ENCODE measurements at regions not wholly inside any gene's neighbourhood (a gene's known extent, or its start where the extent isn't known, plus 50 kb on each side); places are given as distances from the start of the nearest gene placed in this dataset.
"Not testable (repeated sequence)": the region's sequence is repeated elsewhere in the genome, so short reads cannot be mapped to it uniquely, and the experiment has no call there.

DNA sequence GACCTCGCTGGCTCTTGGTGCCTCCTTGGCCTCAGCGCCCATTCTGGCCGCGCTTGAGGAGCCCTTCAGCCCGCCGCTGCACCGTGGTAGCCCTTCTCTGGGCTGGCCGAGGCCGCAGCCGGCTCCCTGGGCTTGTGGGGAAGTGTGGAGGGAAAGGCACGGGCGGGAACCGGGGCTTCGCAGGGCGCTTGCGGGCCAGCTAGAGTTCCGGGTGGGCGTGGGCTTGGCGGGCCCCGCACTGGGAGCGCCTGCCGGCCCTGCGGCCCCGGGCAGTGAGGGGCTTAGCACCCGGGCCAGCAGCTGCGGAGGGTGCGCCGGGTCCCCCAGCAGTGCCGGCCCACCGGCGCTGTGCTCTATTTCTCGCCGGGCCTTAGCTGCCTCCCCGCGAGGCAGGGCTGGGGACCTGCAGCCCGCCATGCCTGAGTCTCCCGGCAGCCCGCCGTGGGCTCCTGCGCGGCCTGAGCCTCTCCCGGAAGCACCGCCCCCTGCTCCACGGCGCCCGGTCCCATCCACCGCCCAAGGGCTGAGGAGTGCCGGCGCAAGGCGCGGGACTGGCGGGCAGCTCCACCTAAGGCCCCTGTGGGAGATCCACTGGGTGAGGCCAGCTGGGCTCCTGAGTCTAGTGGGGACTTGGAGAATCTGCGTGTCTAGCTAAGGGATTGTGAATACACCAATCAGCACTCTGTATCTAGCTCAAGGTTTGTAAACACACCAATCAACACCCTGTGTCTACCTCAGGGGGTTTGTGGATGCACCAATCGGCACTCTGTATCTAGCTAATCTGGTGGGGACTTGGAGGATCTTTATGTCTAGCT lies 141.1 kb downstream of the SLCO4C1 start:
- DNase-seq = not testable (repeated sequence)

- no peak for DNase-seq
These were observed 141.8 kb downstream of the SLCO4C1 start for GRCh38 chr5:102154291-102154690.

DNA sequence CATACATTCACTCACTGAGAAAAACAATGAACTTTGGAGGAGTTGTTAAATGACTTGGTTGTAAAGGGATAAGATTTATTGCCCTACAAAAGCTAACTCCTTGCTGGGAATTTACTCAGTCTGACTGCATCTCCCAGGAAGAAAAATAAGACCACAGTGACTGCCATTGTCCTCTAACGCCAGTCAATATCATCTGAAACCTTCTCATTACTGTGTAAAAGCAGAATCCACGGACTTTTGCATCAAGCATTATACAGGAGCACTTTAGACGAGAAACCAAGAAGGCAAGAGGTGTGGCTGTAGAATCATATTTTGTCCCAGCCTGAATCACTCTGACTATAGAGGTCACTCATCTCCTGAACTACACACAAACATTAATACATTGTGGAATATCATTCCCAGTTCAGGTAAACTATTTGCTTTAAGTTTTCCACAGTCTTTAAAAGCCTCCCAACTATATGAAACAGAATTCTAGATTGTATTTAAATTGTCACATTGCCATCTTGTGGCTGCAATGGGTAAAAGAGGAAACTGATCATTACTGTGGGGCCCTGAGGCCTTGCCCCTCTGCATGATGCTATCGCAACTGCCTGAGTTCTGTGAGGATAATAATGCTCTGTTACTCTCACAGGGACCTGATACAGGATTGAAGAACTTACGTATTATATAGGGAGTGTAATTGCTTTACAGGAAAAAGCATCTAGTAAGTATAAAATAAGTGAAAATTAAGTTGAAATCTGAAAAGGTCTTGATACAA lies 142.9 kb downstream of the SLCO4C1 start:
- no peak for DNase-seq

DNA sequence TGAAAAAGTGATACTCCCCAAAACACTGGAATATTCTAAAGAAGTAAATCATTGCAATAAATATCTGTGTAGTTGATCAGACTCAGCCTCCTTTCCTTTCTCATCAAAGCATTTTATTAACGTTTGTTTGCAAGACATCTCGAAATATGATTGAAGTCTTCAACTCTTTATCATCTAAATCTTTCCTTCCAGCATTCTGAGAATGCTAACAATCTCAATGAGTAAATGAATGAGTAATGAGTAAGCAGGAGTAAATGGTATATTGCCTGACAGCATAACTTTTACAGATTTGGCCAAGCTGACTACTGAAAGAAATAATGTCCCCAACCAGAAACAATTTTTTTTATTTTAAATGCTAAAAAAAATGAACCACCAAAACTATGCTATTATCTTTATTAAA lies 157.1 kb downstream of the SLCO4C1 start:
- no peak for DNase-seq

- no peak for DNase-seq
These were observed 157.8 kb downstream of the SLCO4C1 start for GRCh38 chr5:102138243-102138653.

DNA sequence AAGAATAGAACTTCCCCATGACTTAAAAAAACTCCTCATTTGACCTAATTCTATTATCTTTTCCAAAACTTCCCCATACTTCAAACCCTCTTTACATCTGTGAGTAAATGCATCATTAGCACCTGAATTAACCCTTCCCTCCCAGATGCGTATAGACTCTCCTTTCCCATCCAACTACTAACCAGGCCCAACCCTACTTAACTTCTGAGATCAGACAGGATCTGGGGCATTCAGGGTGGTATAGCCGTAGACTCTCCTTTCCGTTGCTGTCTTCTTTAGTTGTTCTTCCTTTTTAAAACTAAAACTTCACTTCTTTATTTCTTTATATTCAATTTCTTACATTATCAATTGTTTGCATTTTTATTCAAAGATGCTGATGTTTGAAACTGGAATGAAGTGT lies 165.2 kb downstream of the SLCO4C1 start:
- no peak for DNase-seq

GRCh38 chr5:102130386-102130785 lies 165.7 kb downstream of the SLCO4C1 start:
- no peak for DNase-seq

DNA sequence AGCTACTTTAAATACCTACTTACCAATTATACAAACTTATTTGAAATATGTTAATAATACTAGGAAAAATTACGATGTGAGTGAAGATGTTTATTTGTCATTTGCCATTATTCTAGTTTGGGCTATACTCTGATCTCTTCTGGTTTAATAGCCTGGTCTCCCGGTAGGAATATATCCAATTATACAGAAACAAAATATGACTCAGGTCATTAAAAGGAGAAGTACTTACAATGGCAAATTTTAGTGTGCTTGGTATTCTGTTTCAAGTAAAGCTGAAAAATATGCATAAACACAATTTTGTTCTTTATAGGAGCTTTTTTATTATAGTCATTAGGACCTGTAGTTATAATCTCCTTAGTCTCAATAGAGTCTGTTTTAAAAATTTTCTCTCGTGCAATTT lies 176.8 kb downstream of the SLCO4C1 start:
- DNase-seq = no peak

GRCh38 chr5:102115736-102116135 lies 180.3 kb downstream of the SLCO4C1 start:
- no peak for DNase-seq

DNA sequence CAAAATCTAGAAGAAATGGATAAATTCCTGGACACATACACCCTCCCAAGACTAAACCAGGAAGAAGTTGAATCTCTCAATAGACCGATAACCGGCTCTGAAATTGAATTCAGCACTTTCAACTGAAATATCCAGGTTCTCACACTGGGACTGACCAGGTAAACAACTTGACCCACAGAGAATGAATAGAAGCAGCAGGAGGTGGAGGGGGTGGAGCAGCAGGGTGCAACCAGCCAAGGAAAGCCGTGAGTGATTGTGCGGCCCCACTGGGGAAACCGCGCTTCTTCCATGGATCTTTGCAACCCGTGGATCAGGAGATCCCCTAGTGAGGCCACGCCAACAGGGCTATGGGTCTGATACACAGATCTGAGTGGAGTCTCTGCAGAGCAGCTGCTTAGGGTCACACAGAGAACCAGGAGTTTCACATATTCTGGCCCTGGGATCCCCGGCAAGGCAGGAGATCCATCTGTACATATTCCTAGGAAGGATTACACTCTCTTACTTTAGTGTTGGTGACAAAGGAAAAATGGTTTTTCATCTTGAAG lies 181.5 kb downstream of the SLCO4C1 start:
- no peak for DNase-seq

DNA sequence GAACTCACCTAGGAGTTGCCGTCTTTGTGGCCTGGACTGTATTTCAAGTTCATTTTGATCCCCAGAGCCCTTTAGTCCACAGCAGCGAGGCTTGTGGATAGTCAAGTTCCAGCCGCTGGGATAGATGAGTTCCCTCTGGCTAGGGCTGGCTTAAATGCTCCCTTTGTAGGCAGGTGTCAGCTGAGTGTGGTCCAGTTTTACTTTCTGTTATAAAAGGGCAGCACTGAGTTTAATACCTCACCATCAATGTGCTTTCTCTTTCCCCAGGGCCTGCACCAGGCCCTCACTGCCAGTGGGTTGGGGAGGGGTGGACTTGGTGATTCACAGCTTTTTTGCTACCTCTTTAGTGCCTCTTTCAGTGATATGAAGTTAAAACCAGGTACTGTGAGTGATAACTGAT lies 188.2 kb downstream of the SLCO4C1 start:
- no peak for DNase-seq

DNA sequence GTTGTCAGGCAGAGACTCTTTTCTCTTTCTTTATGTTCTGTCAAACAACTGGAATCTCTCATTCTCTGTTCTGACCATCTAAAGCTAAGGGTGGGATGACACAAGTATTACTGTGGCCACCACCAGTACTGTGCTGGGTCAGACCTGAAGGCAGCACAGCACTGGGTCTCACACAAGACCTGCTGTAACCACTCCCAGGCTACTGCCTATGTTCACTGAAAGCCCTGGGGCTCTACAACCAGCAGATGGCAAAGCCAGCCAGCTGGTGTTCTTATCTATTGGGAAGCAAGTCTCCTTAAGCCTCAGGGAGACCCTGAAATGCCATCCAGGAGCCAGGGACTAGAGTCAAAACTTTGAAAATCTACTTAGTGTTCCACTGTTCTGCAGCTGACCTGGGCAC lies 189.5 kb downstream of the SLCO4C1 start:
- no peak for DNase-seq

DNA sequence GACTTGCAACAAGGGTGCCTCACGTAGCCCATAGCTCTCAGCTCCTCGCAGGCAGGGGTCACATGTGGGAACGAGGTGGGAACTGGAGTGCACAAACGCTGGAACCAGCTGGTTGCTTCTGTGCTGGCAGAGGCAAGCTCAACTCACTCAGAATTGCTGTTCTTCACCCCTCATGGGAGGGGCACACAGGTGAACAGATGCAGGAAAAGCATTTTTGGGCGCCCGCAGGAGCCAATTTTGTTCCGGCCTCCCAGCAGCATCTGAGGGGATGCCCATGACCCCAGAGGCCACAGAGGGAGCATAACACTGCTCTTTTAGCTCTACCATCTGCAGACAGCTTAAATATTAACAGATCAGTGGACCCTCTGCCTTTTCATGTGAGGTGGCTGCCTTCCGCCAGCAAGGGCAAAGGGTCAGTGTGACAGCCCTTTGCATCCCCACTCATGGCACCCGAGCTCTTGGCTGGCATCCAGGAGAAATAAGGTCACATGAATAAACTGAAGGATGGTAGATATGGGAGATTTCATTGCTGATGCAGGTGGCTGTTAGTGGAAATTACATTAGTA lies 196.2 kb downstream of the SLCO4C1 start:
- no peak for DNase-seq

GRCh38 chr5:102099083-102099482 lies 197.0 kb downstream of the SLCO4C1 start:
- not testable (repeated sequence) for DNase-seq

DNA sequence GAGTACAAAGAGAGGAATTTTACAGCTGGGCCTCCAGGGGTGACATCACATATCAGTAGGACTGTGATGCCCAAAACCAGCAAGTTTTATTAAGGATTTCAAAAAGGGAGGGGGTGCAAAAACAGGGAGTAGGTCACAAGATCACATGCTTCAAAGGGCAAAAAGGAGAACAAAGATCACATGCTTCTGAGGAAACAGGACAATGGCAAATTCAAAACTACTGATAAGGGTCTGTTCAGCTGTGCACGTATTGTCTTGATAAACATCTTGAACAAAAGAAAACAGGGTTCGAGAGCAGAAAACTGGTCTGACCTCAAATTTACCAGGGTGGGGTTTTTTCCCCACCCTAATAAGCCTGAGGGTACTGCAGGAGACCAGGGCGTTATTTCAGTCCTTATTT lies 197.5 kb downstream of the SLCO4C1 start:
- DNase-seq = not testable (repeated sequence)

- DNase-seq = no peak
These were observed 205.3 kb downstream of the SLCO4C1 start for GRCh38 chr5:102090770-102091169.

DNA sequence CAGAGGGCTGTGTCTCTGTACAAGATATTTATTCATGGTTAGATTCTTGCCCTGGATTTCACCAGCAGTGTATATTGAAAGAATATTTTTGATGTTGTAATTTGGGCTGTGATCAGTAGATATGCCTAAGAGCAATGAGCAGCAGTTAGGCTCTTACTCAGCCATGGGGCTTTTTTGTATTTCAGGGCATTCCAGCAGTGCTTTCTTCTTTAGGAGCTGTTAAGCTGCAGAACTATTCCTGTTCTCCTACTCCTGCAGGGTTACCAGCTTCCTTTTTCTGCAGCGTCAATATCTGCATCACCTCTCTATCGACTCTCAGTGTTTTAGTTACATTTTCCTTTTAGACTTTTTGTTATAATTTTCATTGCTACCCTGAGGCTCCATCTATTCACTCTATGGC lies 206.2 kb downstream of the SLCO4C1 start:
- DNase-seq = no peak

GRCh38 chr5:102087906-102088305 lies 208.2 kb downstream of the SLCO4C1 start:
- DNase-seq = no peak

GRCh38 chr5:102080288-102080687 lies 215.8 kb downstream of the SLCO4C1 start:
- DNase-seq = no peak

GRCh38 chr5:102077920-102078319 lies 218.2 kb downstream of the SLCO4C1 start:
- DNase-seq = no peak

GRCh38 chr5:102069974-102070373 lies 226.1 kb downstream of the SLCO4C1 start:
- no peak for DNase-seq

GRCh38 chr5:102068870-102069269 lies 227.2 kb downstream of the SLCO4C1 start:
- no peak for DNase-seq

DNA sequence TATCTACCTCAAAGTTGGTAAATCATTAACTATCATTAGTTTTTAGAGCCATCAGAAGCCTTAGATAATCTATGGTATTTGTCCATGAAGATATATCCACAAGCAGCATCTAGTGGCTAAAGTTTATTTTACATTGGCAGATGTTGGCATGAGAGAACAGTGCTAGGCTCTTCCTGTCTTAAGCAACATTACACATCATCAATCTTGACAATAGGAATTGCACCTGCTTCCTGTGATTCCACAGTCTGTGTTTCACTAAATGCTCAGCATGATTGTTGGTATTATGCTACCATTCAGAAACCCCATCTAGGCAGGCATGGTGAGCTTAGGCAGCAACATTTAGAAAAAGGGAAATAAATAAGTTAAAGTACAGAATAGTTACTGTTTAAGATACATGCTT lies 246.6 kb downstream of the SLCO4C1 start:
- DNase-seq = no peak

GRCh38 chr5:102048940-102049339 lies 247.1 kb downstream of the SLCO4C1 start:
- DNase-seq = no peak
